MV-4-11 (cell line): ENCODE measurements at regions not wholly inside any gene's neighbourhood (a gene's known extent, or its start where the extent isn't known, plus 50 kb on each side); places are given as distances from the start of the nearest gene placed in this dataset.
"Not testable (repeated sequence)": the region's sequence is repeated elsewhere in the genome, so short reads cannot be mapped to it uniquely, and the experiment has no call there.

Experiments
- DNase-seq: peaks from one replicate; lab custom pipeline; 2025; lab: John Stamatoyannopoulos, UW

- DNase-seq = no peak
These were observed 224.4 kb downstream of the TUSC1 start for GRCh38 chr9:25453875-25454274.

GRCh38 chr9:25449503-25449902, 228.7 kb downstream of the TUSC1 start:
- DNase-seq = no peak

GRCh38 chr9:25445721-25446120, 232.5 kb downstream of the TUSC1 start:
- not testable (repeated sequence) for DNase-seq

GRCh38 chr9:25442526-25442925, 235.7 kb downstream of the TUSC1 start:
- DNase-seq = no peak

GRCh38 chr9:25427898-25428297, 250.3 kb downstream of the TUSC1 start:
- no peak for DNase-seq

- no peak for DNase-seq
These were observed 251.0 kb downstream of the TUSC1 start for GRCh38 chr9:25427290-25427689.

- DNase-seq = no peak
These were observed 256.7 kb downstream of the TUSC1 start for GRCh38 chr9:25421560-25421959.

GRCh38 chr9:25418974-25419373, 259.3 kb downstream of the TUSC1 start:
- no peak for DNase-seq

GRCh38 chr9:25415718-25416117, 262.5 kb downstream of the TUSC1 start:
- no peak for DNase-seq

- no peak for DNase-seq
These were observed 265.6 kb downstream of the TUSC1 start for GRCh38 chr9:25412646-25413045.

GRCh38 chr9:25397746-25398145, 280.5 kb downstream of the TUSC1 start:
- no peak for DNase-seq

GRCh38 chr9:25396828-25397227, 281.4 kb downstream of the TUSC1 start:
- DNase-seq = no peak

GRCh38 chr9:25381141-25381540, 297.1 kb downstream of the TUSC1 start:
- no peak for DNase-seq

GRCh38 chr9:25377039-25377438, 301.2 kb downstream of the TUSC1 start:
- no peak for DNase-seq

- no peak for DNase-seq
These were observed 304.0 kb downstream of the TUSC1 start for GRCh38 chr9:25374281-25374680.

GRCh38 chr9:25366906-25367305, 311.3 kb downstream of the TUSC1 start:
- DNase-seq = no peak

GRCh38 chr9:25353783-25354182, 324.5 kb downstream of the TUSC1 start:
- DNase-seq = no peak

- DNase-seq = no peak
These were observed 328.2 kb downstream of the TUSC1 start for GRCh38 chr9:25350011-25350410.

- no peak for DNase-seq
These were observed 356.1 kb downstream of the TUSC1 start for GRCh38 chr9:25322142-25322541.

- DNase-seq = no peak
These were observed 367.3 kb downstream of the TUSC1 start for GRCh38 chr9:25310961-25311360.

GRCh38 chr9:25308549-25308948, 369.7 kb downstream of the TUSC1 start:
- DNase-seq = no peak

- DNase-seq = no peak
These were observed 375.6 kb downstream of the TUSC1 start for GRCh38 chr9:25302601-25303000.

- not testable (repeated sequence) for DNase-seq
These were observed 390.0 kb downstream of the TUSC1 start for GRCh38 chr9:25288195-25288594.

- DNase-seq = no peak
These were observed 393.9 kb downstream of the TUSC1 start for GRCh38 chr9:25284365-25284764.

- DNase-seq = no peak
These were observed 395.3 kb downstream of the TUSC1 start for GRCh38 chr9:25282946-25283345.
